AG08396 (cell line): ENCODE measurements at regions not wholly inside any gene's neighbourhood (a gene's known extent, or its start where the extent isn't known, plus 50 kb on each side); places are given as distances from the start of the nearest gene placed in this dataset.
"Not testable (repeated sequence)": the region's sequence is repeated elsewhere in the genome, so short reads cannot be mapped to it uniquely, and the experiment has no call there.

Experiments used
- DNase-seq: peaks from one replicate; pipeline ENCODE4 v3.0.0; 2012; ENCODE audit warnings: low spot score, mixed read lengths

GRCh38 chr1:65062339-65062738 lies 85.7 kb upstream of the AK4 start:
- no peak for DNase-seq

GRCh38 chr1:65063025-65063424 lies 85.0 kb upstream of the AK4 start:
- no peak for DNase-seq

GRCh38 chr1:65064981-65065380 lies 83.0 kb upstream of the AK4 start:
- DNase-seq, result no peak

GRCh38 chr1:65065524-65066418 lies 82.2 kb upstream of the AK4 start:
- peak; percentile 25 for DNase-seq

- no peak for DNase-seq
Observed at GRCh38 chr1:65066419-65066765, 81.6 kb upstream of the AK4 start.

GRCh38 chr1:65066766-65067490 lies 81.1 kb upstream of the AK4 start:
- DNase-seq, result peak; percentile 90

GRCh38 chr1:65067491-65068201 lies 80.4 kb upstream of the AK4 start:
- DNase-seq, result peak; percentile 62

- peak; percentile 18 for DNase-seq
Observed at GRCh38 chr1:65068202-65069010, 79.6 kb upstream of the AK4 start.

- no peak for DNase-seq
Observed at GRCh38 chr1:65069011-65069565, 78.9 kb upstream of the AK4 start.

- no peak for DNase-seq
Observed at GRCh38 chr1:65072845-65073244, 75.2 kb upstream of the AK4 start.

- DNase-seq, result peak; percentile 69
Observed at GRCh38 chr1:65075123-65075976, 72.7 kb upstream of the AK4 start.

GRCh38 chr1:65077369-65077768 lies 70.6 kb upstream of the AK4 start:
- no peak for DNase-seq

- DNase-seq, result no peak
Observed at GRCh38 chr1:65079941-65080340, 68.1 kb upstream of the AK4 start.

GRCh38 chr1:65082346-65083040 lies 65.5 kb upstream of the AK4 start:
- DNase-seq, result no peak

GRCh38 chr1:65083263-65083896 lies 64.6 kb upstream of the AK4 start:
- DNase-seq, result no peak

GRCh38 chr1:65084066-65084465 lies 63.9 kb upstream of the AK4 start:
- no peak for DNase-seq

GRCh38 chr1:65087519-65087918 lies 60.5 kb upstream of the AK4 start:
- DNase-seq, result not testable (repeated sequence)

- DNase-seq, result no peak
Observed at GRCh38 chr1:65090406-65090805, 57.6 kb upstream of the AK4 start.

GRCh38 chr1:65092691-65093090 lies 55.3 kb upstream of the AK4 start:
- no peak for DNase-seq

GRCh38 chr1:65097076-65097475 lies 50.9 kb upstream of the AK4 start:
- no peak for DNase-seq
